Brain microvascular endothelial cell (primary cell): ENCODE measurements at regions not wholly inside any gene's neighbourhood (a gene's known extent, or its start where the extent isn't known, plus 50 kb on each side); places are given as distances from the start of the nearest gene placed in this dataset.

Source experiments
- DNase-seq: peaks from one replicate; pipeline ENCODE4 v3.0.0-alpha.2; 2020
- H3K27ac ChIP-seq: fragments of 250-450 bp; sonication (Bioruptor Pico); 2 replicates; pipeline ENCODE4 v1.5.1; 2020; ENCODE audit warnings: mild to moderate bottlenecking, moderate library complexity
- H3K27me3 ChIP-seq: fragments of 250-450 bp; sonication (Bioruptor Pico); replicated peaks from 2 replicates; pipeline ENCODE4 v1.5.1; 2020; ENCODE audit warnings: mild to moderate bottlenecking
- H3K36me3 ChIP-seq: fragments of 250-450 bp; sonication (Bioruptor Pico); replicated peaks from 2 replicates; pipeline ENCODE4 v1.5.1; 2020; ENCODE audit warnings: mild to moderate bottlenecking
- H3K4me3 ChIP-seq: 2 replicates; pipeline ENCODE4 v1.5.1; 2011; ENCODE audit warnings: low read depth, mild to moderate bottlenecking, control low read depth, low read length, moderate library complexity
- CTCF ChIP-seq: IDR thresholded peaks from 2 replicates; pipeline ENCODE4 v1.5.1; 2011; ENCODE audit warnings: low read depth, mild to moderate bottlenecking, moderate library complexity, low read length, control low read depth, inconsistent platforms; ENCODE audit errors: missing control alignments
- in situ Hi-C: cut with HindIII; loops from 2 replicates; pipeline ENCODE4 v1.10.0; 2017; ENCODE audit warnings: low sequenced_read_pairs, low pct_ligation_motif_present

- H3K36me3 ChIP-seq, result no peaks in the 10 kb centered on the region
- in situ Hi-C loops, result no loop called here
- H3K27ac ChIP-seq, result no peak overlapping the region
- H3K4me3 ChIP-seq, result no peak overlapping the region
- H3K27me3 ChIP-seq, result no peaks in the 10 kb centered on the region
- TF ChIP-seq CTCF, result no peak
- no peak for DNase-seq
Measured at GRCh38 chr3:135352213-135352612, 557.2 kb downstream of the EPHB1 start.

- Histone ChIP-seq H3K4me3 (no peak overlapping the region), H3K27me3 (no peaks in the 10 kb centered on the region), H3K27ac (no peak overlapping the region), H3K36me3 (no peaks in the 10 kb centered on the region)
- no peak for TF ChIP-seq CTCF
- no peak for DNase-seq
- in situ Hi-C loops, result no loop called here
Measured at GRCh38 chr3:135362889-135363288, 567.8 kb downstream of the EPHB1 start.

- no peak overlapping the region for H3K27ac ChIP-seq
- in situ Hi-C loops, result no loop called here
- TF ChIP-seq CTCF, result no peak
- no peak overlapping the region for H3K4me3 ChIP-seq
- H3K27me3 ChIP-seq, result no peaks in the 10 kb centered on the region
- H3K36me3 ChIP-seq, result no peaks in the 10 kb centered on the region
- no peak for DNase-seq
Measured at GRCh38 chr3:135364676-135365075, 569.6 kb downstream of the EPHB1 start.

DNA sequence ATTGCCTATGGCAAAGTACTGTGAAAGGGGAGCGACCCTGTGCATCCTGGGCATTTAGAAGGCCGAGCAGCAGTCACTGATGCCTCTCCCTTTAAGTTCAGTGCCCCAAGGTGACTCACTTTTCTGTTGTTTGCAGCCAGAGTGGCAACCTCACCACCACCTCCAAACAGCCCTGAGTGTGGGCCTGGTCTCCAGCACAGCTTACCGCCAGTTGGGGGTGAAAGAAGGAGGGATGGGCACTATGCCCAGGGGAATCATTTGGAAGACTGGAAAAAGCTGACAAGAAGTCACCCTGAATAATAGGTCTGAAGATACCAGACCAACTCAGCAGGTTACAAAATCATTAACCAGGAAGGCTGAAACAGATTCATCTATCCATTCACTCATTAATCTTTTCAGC, 571.8 kb downstream of the EPHB1 start:
- DNase-seq, result no peak
- Histone ChIP-seq H3K4me3 (no peak overlapping the region), H3K27me3 (no peaks in the 10 kb centered on the region), H3K36me3 (no peaks in the 10 kb centered on the region), H3K27ac (no peak overlapping the region)
- TF ChIP-seq CTCF, result no peak
- in situ Hi-C loops, result no loop called here

DNA sequence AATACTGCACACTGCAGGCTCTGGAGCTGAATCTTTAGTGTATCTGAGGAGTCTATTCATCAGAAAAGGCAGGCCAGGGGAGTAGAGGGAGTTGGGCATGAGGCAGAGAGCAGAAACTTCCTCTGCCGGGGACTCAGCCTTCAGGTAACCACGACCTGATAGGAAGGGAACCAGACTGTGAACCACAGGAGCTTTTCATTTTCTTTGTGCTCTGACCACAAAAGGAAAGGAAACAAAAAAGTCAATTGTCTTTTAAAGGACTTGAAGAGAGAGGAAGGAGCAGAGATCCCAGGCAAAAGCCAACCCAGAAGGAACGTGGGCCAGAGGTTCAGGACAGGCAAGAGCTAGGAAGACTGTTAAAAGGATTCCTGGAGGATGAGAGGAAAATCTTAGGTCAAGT, 573.3 kb downstream of the EPHB1 start:
- no peak for TF ChIP-seq CTCF
- Histone ChIP-seq H3K27me3 (no peaks in the 10 kb centered on the region), H3K36me3 (no peaks in the 10 kb centered on the region), H3K4me3 (no peak overlapping the region), H3K27ac (no peak overlapping the region)
- no peak for DNase-seq
- in situ Hi-C loops, result no loop called here

DNA sequence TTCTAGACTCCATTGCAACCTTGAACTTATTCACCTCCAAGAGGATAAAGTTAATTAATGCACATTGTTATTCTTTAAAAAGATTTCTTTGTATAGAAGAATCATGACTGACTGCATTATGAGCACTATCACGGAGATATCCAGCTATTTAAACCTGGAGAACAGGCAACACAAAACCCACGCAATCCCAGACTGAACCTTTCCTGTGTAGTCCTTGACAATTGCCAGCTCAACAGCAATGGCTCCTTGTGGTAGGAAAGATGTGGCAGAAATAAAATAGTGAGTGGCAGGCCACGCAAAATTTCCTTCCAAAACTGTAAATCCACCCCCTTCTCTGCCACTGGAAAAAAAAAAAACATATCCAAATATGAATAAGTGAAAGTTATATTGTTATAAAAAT, 573.7 kb downstream of the EPHB1 start:
- no peak for DNase-seq
- Histone ChIP-seq H3K27ac (no peak overlapping the region), H3K4me3 (no peak overlapping the region), H3K36me3 (no peaks in the 10 kb centered on the region), H3K27me3 (no peaks in the 10 kb centered on the region)
- in situ Hi-C loops, result no loop called here
- TF ChIP-seq CTCF, result no peak
